Esophagus squamous epithelium (tissue), 5 donors: ENCODE measurements at regions not wholly inside any gene's neighbourhood (a gene's known extent, or its start where the extent isn't known, plus 50 kb on each side); places are given as distances from the start of the nearest gene placed in this dataset.

Source experiments
- DNase-seq: peaks from one replicate; lab custom pipeline; 2025; lab: John Stamatoyannopoulos, UW
- H3K27ac ChIP-seq, 4 donors: fragments of 200-600 bp; sonication (generic); one replicate each; pipeline ENCODE4 v1.5.1; 2016 to 2019; ENCODE audit warnings: mild to moderate bottlenecking in 1 of 4
- H3K27me3 ChIP-seq, 4 donors: fragments of 200-600 bp; sonication (generic); 1 replicate in 3 of 4; 2 replicates in 1 of 4; pipeline versions ENCODE4 v1.5.1 to v1.6.0; 2017 to 2021; ENCODE audit warnings: antibody characterized with exemption in 1 of 4
- H3K36me3 ChIP-seq, 3 donors: fragments of 200-600 bp; sonication (generic); one replicate each; pipeline ENCODE4 v1.5.1; 2016 to 2019
- H3K4me1 ChIP-seq, 3 donors: fragments of 200-600 bp; sonication (generic); one replicate each; pipeline ENCODE4 v1.5.1; 2017 to 2019
- H3K4me3 ChIP-seq, 4 donors: fragments of 200-600 bp; sonication (generic); 1 replicate in 3 of 4; 2 replicates in 1 of 4; pipeline ENCODE4 v1.5.1; 2016 to 2019; ENCODE audit warnings: mild to moderate bottlenecking in 2 of 4, moderate library complexity in 1 of 4
- H3K9me3 ChIP-seq, 3 donors: fragments of 200-600 bp; sonication (generic); one replicate each; pipeline ENCODE4 v1.5.1; 2016 to 2019
- POLR2A ChIP-seq, 4 donors: fragments of 450-650 bp; IDR thresholded peaks; one replicate each; pipeline ENCODE4 v1.6.1; 2017; ENCODE audit warnings: antibody characterized with exemption in 4 of 4, mild to moderate bottlenecking in 4 of 4, moderate library complexity in 3 of 4
- WGBS, 2 donors: methylation state at CpG; one replicate each; pipeline ENCODE4 v1.1.5; 2018; 5-methylcytosine and 5-hydroxymethylcytosine counted together
- intact Hi-C: fragments of 100-400 bp; cut with DNase I; formaldehyde crosslinking; loops from one replicate; pipeline ENCODE4 v1.15.0; 2022
- TF ChIP-seq, protein P1 (sequence below), 6 experiments: fragments of 450-650 bp in 4 of 6; fragments of 200-600 bp in 2 of 6; sonication (generic) in 2 of 6; IDR thresholded peaks; one replicate each; pipeline ENCODE4 v1.5.1; 2016 to 2019; ENCODE audit warnings: antibody characterized with exemption in 6 of 6, mild to moderate bottlenecking in 4 of 6, moderate library complexity in 4 of 6
- donor health status: DM: yes; HTN: yes; CAD: no.

DNA sequence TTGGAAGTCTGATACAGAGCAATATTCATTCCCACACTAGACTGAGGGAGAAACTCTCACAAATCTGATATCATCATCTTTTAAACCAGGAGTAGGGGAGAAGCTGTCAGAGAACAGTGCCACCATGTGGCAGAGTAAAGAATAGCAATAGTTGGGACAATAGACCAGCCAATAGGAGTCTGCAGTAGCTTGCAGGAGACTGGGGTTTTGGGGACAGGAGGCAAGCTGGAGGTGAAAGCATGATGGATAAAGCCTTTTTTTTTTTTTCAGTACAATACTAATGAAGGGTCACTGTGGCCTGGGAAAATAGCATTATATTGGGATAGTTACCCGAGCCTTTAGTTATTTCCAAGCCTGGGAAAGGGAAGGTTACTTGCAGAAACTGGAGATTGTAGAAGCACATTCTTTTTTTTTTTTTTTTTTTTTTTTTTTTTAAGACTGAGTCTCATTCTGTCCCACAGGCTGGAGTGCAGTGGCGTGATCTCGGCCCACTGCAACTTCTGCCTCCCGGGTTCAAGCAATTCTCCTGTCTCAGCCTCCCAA is 120.7 kb downstream of the S1PR1 start:
- intact Hi-C loops, result loop anchor here (10.0 kb wide), 1 partner anchor 53 kb away; no protein-coding TSS in a partner anchor

DNA sequence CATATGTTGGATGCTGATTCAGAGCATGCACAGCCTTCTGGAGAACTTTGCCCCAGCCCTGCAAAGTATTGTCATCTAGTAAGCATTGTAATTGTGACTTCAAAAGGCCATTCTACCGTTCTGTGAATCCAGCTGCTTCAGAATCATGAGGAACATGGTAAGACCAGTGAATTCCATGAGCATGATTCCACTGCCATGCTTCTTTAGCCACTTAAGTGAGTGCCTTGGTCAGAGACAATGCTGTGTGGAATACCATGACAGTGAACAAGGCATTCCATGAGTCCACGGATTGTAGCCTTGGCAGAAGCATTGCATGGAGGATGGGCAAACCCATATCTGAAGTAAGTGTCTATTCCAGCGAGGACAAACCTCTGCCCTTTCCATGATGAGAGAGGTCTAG is 123.7 kb downstream of the S1PR1 start:
- no peaks in the 10 kb centered on the region for H3K9me3 ChIP-seq
- WGBS, 2 donors, result 71 to 77% methylated on average over 3 of the region's 3 CpGs
- H3K27me3 ChIP-seq, result no peaks in the 10 kb centered on the region
- no peak for DNase-seq
- no peak overlapping the region for H3K27ac ChIP-seq
- TF ChIP-seq, protein P1, sequence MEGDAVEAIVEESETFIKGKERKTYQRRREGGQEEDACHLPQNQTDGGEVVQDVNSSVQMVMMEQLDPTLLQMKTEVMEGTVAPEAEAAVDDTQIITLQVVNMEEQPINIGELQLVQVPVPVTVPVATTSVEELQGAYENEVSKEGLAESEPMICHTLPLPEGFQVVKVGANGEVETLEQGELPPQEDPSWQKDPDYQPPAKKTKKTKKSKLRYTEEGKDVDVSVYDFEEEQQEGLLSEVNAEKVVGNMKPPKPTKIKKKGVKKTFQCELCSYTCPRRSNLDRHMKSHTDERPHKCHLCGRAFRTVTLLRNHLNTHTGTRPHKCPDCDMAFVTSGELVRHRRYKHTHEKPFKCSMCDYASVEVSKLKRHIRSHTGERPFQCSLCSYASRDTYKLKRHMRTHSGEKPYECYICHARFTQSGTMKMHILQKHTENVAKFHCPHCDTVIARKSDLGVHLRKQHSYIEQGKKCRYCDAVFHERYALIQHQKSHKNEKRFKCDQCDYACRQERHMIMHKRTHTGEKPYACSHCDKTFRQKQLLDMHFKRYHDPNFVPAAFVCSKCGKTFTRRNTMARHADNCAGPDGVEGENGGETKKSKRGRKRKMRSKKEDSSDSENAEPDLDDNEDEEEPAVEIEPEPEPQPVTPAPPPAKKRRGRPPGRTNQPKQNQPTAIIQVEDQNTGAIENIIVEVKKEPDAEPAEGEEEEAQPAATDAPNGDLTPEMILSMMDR (IDR thresholded peaks at IDR 0.05), result no peak
- intact Hi-C loops, result no loop called here
- H3K4me3 ChIP-seq, result no peak overlapping the region
- H3K36me3 ChIP-seq, result no peaks in the 10 kb centered on the region
- H3K4me1 ChIP-seq, result peaks cover 0 to 16% (median 0%) of the 10 kb centered on the region in 3 donors

More for the DNA sequence above, 120.7 kb downstream of the S1PR1 start:
- TF ChIP-seq POLR2A (IDR thresholded peaks at IDR 0.05), result no peak
- TF ChIP-seq, protein P1 (IDR thresholded peaks at IDR 0.05), result peak; percentile 61 to 84 (median 69)
- H3K4me3 ChIP-seq, result no peak overlapping the region
- H3K4me1 ChIP-seq, result peaks cover 0 to 7% (median 0%) of the 10 kb centered on the region in 3 donors
- no peaks in the 10 kb centered on the region for H3K27me3 ChIP-seq
- H3K27ac ChIP-seq, result no peak overlapping the region
- DNase-seq, result no peak
- H3K36me3 ChIP-seq, result no peaks in the 10 kb centered on the region
- WGBS, 2 donors, result 54 to 63% methylated on average over 1 to 4 of the region's 4 CpGs
- H3K9me3 ChIP-seq, result no peaks in the 10 kb centered on the region

DNA sequence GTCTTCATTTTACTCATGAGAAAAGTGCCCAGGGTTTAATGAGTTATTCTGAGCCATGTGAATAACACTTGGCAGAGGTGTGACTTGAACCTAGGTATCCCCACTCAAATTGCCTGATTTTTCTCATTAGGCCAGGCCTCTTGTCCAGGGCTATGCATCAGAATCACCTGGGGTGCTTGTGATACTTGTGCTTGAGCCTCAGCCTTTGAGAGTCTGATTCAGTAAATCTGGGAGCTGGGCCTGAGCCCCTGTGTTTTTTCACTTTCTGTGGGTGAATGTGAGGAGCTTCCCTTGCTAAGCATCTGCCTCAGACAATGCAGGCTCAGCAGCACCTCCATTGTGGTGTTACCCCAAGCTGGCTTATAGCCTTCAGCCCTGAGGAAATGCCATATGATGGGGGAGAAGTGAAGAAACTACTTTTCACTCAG is 127.1 kb downstream of the S1PR1 start:
- Histone ChIP-seq H3K36me3 (no peaks in the 10 kb centered on the region), H3K9me3 (no peaks in the 10 kb centered on the region), H3K4me3 (no peak overlapping the region), H3K27ac (no peak overlapping the region), H3K27me3 (no peaks in the 10 kb centered on the region), H3K4me1 (peaks cover 0 to 33% (median 3%) of the 10 kb centered on the region in 3 donors)
- TF ChIP-seq, protein P1 (IDR thresholded peaks at IDR 0.05), result no peak
- no peak for TF ChIP-seq POLR2A (IDR thresholded peaks at IDR 0.05)
- no peak for DNase-seq
- intact Hi-C loops, result no loop called here

DNA sequence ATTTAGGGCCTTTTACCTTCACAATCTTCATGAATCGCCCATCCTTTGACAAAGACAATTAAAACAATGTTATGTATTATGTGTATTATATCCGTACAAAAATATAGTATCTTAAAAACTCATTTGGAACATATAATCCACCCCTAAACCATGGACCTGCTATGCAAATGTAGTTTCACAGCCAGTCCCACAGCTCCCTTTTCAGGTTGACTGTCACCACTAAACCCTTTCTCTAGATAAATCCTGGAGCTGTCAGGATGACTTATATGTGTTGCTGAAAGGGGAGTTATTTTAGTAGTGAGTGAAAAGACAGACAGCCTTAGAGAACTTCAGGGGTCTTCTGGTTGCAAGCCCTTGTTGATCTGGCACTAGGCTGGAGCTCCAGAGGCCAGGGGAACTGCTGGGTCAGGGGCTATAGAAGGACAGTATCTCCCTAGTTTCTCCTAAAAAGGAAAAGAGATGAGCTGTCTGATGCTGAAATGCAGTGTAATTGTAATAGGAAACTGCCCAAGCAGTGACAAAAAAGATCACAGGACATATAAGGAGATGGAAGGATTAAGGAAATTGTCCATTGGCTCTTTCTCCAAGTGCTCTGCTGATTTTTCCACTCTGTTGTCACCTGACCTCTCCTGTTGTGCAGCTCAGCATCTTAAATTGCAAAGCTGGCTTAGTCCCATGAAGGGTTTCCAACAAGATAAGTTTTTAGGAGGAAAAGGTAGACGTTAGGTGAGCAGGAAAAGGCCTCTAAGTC is 127.7 kb downstream of the S1PR1 start:
- 64 to 71% methylated on average over 3 of the region's 3 CpGs for WGBS, 2 donors
- Histone ChIP-seq H3K36me3 (no peaks in the 10 kb centered on the region), H3K4me1 (peaks cover 0 to 27% (median 3%) of the 10 kb centered on the region in 3 donors), H3K27ac (peak overlapping the region in 1 of 4 donors; percentile 49), H3K4me3 (no peak overlapping the region), H3K9me3 (no peaks in the 10 kb centered on the region), H3K27me3 (no peaks in the 10 kb centered on the region)
- intact Hi-C loops, result no loop called here
- no peak for DNase-seq
- TF ChIP-seq POLR2A (IDR thresholded peaks at IDR 0.05), result no peak
- TF ChIP-seq, protein P1 (IDR thresholded peaks at IDR 0.05), result no peak

DNA sequence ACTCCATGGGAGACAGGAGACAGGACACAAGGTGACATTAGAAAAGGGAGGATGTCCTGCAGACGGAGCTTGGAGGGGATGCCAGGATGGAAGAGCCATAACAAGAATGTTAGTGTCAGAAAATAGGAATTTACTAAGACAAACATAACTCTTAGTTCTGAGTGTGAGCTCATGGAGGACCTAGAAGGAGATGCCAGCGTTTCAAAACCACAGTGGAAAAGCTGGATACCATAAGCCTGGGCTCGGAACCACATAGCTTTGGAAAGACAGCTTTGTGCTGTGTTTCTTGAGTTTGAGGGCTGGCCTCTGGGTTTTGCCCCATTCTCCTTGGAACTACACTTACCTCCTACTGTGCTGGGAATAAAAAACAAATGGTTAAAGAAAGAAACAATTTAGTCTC is 128.4 kb downstream of the S1PR1 start:
- Histone ChIP-seq H3K27ac (peak overlapping the region in 2 of 4 donors; percentile 30 to 49), H3K4me3 (no peak overlapping the region), H3K9me3 (no peaks in the 10 kb centered on the region), H3K4me1 (peaks cover 0 to 26% (median 3%) of the 10 kb centered on the region in 3 donors), H3K36me3 (no peaks in the 10 kb centered on the region), H3K27me3 (no peaks in the 10 kb centered on the region)
- WGBS, 2 donors, result 56 to 65% methylated on average over 3 of the region's 3 CpGs
- no peak for TF ChIP-seq POLR2A (IDR thresholded peaks at IDR 0.05)
- TF ChIP-seq, protein P1 (IDR thresholded peaks at IDR 0.05), result no peak
- no peak for DNase-seq
- intact Hi-C loops, result no loop called here
